Stomach (tissue), 4 donors: ENCODE measurements at regions not wholly inside any gene's neighbourhood (a gene's known extent, or its start where the extent isn't known, plus 50 kb on each side); places are given as distances from the start of the nearest gene placed in this dataset.

Experiments
- CTCF ChIP-seq, 7 experiments: fragments of 450-650 bp in 4 of 7; fragments of 200-600 bp in 3 of 7; sonication (generic) in 3 of 7; IDR thresholded peaks; one replicate each; pipeline ENCODE4 v1.5.1; 2016 to 2019; ENCODE audit warnings: antibody characterized with exemption in 7 of 7, control low read depth in 2 of 7, mild to moderate bottlenecking in 1 of 7
- EP300 ChIP-seq: sonication (generic); formaldehyde crosslinking; IDR thresholded peaks from one replicate; pipeline ENCODE4 v1.6.1; 2017; ENCODE audit warnings: antibody characterized with exemption

- TF ChIP-seq CTCF (IDR thresholded peaks at IDR 0.05), result no peak
- TF ChIP-seq EP300, result no peak
Observed at GRCh38 chr14:78107166-78107565, 63.0 kb upstream of the NRXN3 start.
